CD4-positive, alpha-beta T cell (primary cell): ENCODE measurements at regions not wholly inside any gene's neighbourhood (a gene's known extent, or its start where the extent isn't known, plus 50 kb on each side); places are given as distances from the start of the nearest gene placed in this dataset.

Experiments
- ATAC-seq: fragments of 200-7000 bp; cut with Tn5 transposase; one replicate; pipeline ENCODE4 v1.10.0; 2022; ENCODE audit warnings: mild to moderate bottlenecking; ENCODE audit not compliant: poor library complexity
- CTCF ChIA-PET: fragments of 350-600 bp; sonication (Branson Sonifier 250); formaldehyde crosslinking; loops from one replicate; lab custom pipeline; 2021; ENCODE audit warnings: antibody characterized with exemption, inconsistent platforms; lab: Charles Lee
- POLR2A ChIA-PET: fragments of 350-600 bp; sonication (Branson Sonifier 250); formaldehyde crosslinking; loops from one replicate; lab custom pipeline; 2021; ENCODE audit warnings: antibody characterized with exemption, inconsistent platforms; lab: Charles Lee
- DNase-seq, 14 experiments: peaks; one replicate each; pipeline ENCODE4 v3.0.0-alpha.2; 2013 to 2020; ENCODE audit warnings: mixed read lengths in 2 of 14
- H3K27ac ChIP-seq, 2 donors: one replicate each; pipeline versions ENCODE4 v1.5.1 to v1.7.0; 2013; ENCODE audit warnings: low read length in 2 of 2, low read depth in 1 of 2, mild to moderate bottlenecking in 1 of 2
- H3K27me3 ChIP-seq, 2 experiments: 1 replicate in 1 of 2; 2 replicates in 1 of 2; pipeline versions ENCODE4 v1.6.1 to v1.7.0; 2013; ENCODE audit warnings: low read length in 2 of 2, control low read depth in 1 of 2, mild to moderate bottlenecking in 1 of 2, moderate library complexity in 1 of 2; ENCODE audit not compliant: insufficient read depth in 2 of 2, control insufficient read depth in 1 of 2
- H3K36me3 ChIP-seq: one replicate; pipeline ENCODE4 v1.6.1; 2013; ENCODE audit warnings: low read length, control low read depth; ENCODE audit not compliant: insufficient read depth
- H3K4me1 ChIP-seq: one replicate; pipeline ENCODE4 v1.6.1; 2013; ENCODE audit warnings: low read length, control low read depth; ENCODE audit not compliant: insufficient read depth
- H3K4me3 ChIP-seq: one replicate; pipeline ENCODE4 v1.5.1; 2013; ENCODE audit warnings: mild to moderate bottlenecking, low read length, moderate library complexity
- H3K9me3 ChIP-seq, 2 experiments: 1 replicate in 1 of 2; 2 replicates in 1 of 2; pipeline versions ENCODE4 v1.6.1 to v1.7.0; 2013; ENCODE audit warnings: low read length in 2 of 2, mild to moderate bottlenecking in 2 of 2, control low read depth in 1 of 2, moderate library complexity in 1 of 2; ENCODE audit not compliant: control insufficient read depth in 1 of 2, insufficient read depth in 1 of 2
- H3K27ac Mint-ChIP-seq: one replicate; pipeline ENCODE4 v1.8.0; 2020; ENCODE audit warnings: mixed read lengths
- H3K27me3 Mint-ChIP-seq: one replicate; pipeline ENCODE4 v1.8.0; 2021; ENCODE audit warnings: mixed read lengths
- H3K36me3 Mint-ChIP-seq: one replicate; pipeline ENCODE4 v1.8.0; 2021; ENCODE audit warnings: low read depth, mixed read lengths
- H3K4me1 Mint-ChIP-seq: one replicate; pipeline ENCODE4 v1.8.0; 2021; ENCODE audit warnings: low read depth, mixed read lengths
- H3K4me3 Mint-ChIP-seq: one replicate; pipeline ENCODE4 v1.8.0; 2020; ENCODE audit warnings: mild to moderate bottlenecking, mixed read lengths
- H3K9me3 Mint-ChIP-seq: one replicate; pipeline ENCODE4 v1.8.0; 2020; ENCODE audit warnings: mixed read lengths
- CTCF ChIP-seq: fragments of 200-600 bp; IDR thresholded peaks from one replicate; pipeline ENCODE4 v1.8.0; 2022; ENCODE audit warnings: antibody characterized with exemption, mild to moderate bottlenecking
- intact Hi-C, 2 experiments: fragments of 100-400 bp; cut with DNase I in 1 of 2; cut with micrococcal nuclease in 1 of 2; formaldehyde crosslinking; loops; one replicate each; pipeline versions ENCODE4 v1.15.1 to v1.9.0; 2023 to 2025; cut with DNase I, micrococcal nuclease

DNA sequence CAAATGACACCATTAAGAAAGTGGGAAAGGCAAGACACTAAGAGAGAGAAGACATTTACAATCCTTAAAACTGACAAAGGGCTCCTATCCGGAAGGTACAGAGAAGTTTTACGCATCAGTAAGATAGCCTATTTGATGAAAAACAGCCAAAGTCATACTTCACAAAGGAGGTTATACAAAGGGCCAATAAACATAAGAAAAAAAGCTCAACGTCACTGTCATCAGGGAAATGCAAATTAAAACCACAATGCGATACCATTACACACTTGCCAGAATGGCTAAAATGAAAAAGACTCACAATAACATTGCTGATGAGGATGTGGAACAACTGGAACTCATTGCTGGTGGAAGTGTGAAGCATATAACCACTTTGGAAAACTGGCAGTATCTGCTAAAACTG is 168.6 kb upstream of the FAR2 start:
- Mint-ChIP-seq H3K36me3 (no peaks in the 10 kb centered on the region), H3K27me3 (peaks cover 7% of the 10 kb centered on the region), H3K4me1 (no peaks in the 10 kb centered on the region), H3K9me3 (no peaks in the 10 kb centered on the region), H3K4me3 (no peak overlapping the region), H3K27ac (no peak overlapping the region)
- DNase-seq (no peak), ATAC-seq (no peak)
- Histone ChIP-seq H3K27ac (no peak overlapping the region), H3K27me3 (peaks cover 0 to 3% of the 10 kb centered on the region in 2 experiments), H3K9me3 (no peaks in the 10 kb centered on the region), H3K36me3 (no peaks in the 10 kb centered on the region), H3K4me3 (no peak overlapping the region), H3K4me1 (no peaks in the 10 kb centered on the region)
- intact Hi-C loops = no loop called here
- TF ChIP-seq CTCF = no peak
- CTCF ChIA-PET = no interaction called here
- POLR2A ChIA-PET = no interaction called here

- POLR2A ChIA-PET = no interaction called here
- ATAC-seq = no peak
- no peak for TF ChIP-seq CTCF
Observed at GRCh38 chr12:28987538-28988324, 161.3 kb upstream of the FAR2 start.

DNA sequence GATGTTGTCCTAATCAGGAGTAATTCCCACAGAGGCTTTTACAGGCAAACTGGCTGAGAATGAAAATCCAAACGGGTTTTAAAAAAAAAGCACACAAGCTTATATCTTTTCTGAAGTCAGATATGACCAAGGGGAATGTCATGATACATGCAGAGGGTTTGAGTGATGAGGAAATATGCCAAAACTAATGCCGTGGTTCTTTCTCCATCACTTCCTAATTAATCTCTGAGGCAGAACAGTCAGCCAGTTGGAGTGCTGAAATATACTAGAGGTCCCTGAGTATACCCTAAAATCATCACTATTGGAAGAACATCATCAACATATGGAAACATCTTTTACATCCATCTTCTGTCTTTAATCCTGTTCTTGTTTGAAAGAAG is 160.8 kb upstream of the FAR2 start:
- Mint-ChIP-seq H3K27me3 (peaks cover 21% of the 10 kb centered on the region), H3K4me3 (no peak overlapping the region), H3K9me3 (no peaks in the 10 kb centered on the region), H3K36me3 (no peaks in the 10 kb centered on the region), H3K4me1 (no peaks in the 10 kb centered on the region), H3K27ac (no peak overlapping the region)
- CTCF ChIA-PET = no interaction called here
- ATAC-seq (no peak), DNase-seq (no peak)
- Histone ChIP-seq H3K36me3 (no peaks in the 10 kb centered on the region), H3K9me3 (no peaks in the 10 kb centered on the region), H3K27me3 (peaks cover 0 to 4% of the 10 kb centered on the region in 2 experiments), H3K4me1 (no peaks in the 10 kb centered on the region), H3K4me3 (no peak overlapping the region), H3K27ac (no peak overlapping the region)
- POLR2A ChIA-PET = no interaction called here
- TF ChIP-seq CTCF = no peak
- intact Hi-C loops = no loop called here

More at GRCh38 chr12:28987538-28988324, 161.3 kb upstream of the FAR2 start:
- H3K4me3 Mint-ChIP-seq = no peak overlapping the region
- H3K9me3 ChIP-seq = no peaks in the 10 kb centered on the region
- no peaks in the 10 kb centered on the region for H3K36me3 Mint-ChIP-seq
- H3K27me3 ChIP-seq = peaks cover 0 to 4% of the 10 kb centered on the region in 2 experiments
- H3K9me3 Mint-ChIP-seq = no peaks in the 10 kb centered on the region
- H3K4me1 Mint-ChIP-seq = no peaks in the 10 kb centered on the region
- no peak for DNase-seq
- no peaks in the 10 kb centered on the region for H3K36me3 ChIP-seq
- no peaks in the 10 kb centered on the region for H3K4me1 ChIP-seq
- H3K27ac ChIP-seq = no peak overlapping the region
- no peak overlapping the region for H3K27ac Mint-ChIP-seq
- no peak overlapping the region for H3K4me3 ChIP-seq
- intact Hi-C loops = no loop called here
- peaks cover 21% of the 10 kb centered on the region for H3K27me3 Mint-ChIP-seq
- CTCF ChIA-PET = no interaction called here
